Bone marrow (tissue), 2 donors: ENCODE measurements at regions not wholly inside any gene's neighbourhood (a gene's known extent, or its start where the extent isn't known, plus 50 kb on each side); places are given as distances from the start of the nearest gene placed in this dataset.
"Not testable (repeated sequence)": the region's sequence is repeated elsewhere in the genome, so short reads cannot be mapped to it uniquely, and the experiment has no call there.

Experiments used
- DNase-seq, 2 donors: peaks; one replicate each; lab custom pipeline; 2025; lab: John Stamatoyannopoulos, UW

DNA sequence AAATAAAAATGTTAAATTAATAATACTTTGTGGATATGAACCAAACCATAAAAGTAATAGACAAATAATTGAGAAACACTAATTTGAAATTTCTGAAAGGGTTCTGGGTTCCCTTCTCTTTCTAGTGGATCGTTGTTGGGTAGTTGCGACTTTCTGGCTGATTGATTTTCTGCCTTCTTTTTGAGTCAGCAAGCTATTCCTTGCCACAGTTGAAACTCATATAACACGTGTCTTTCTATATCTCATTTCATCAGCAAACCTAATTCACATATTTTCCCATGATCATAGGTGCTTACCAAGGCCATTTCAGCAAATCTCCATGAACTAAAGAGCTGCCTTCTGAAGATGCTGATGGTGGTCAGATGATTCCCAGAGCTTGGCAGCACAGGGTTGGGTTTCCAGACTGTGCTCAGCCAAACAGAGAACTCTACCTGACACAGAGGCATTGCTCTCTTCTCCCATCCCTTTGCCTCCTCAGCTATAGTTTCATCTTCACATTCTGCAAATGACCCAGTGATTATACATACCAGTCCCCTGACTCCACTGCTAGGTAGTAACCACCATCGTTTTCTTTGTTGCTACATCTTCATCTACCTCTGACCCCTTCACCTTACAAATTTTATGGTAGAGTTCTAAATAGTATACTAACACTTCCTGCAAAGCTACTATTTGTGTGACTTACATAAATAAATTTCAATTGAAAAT lies 383.9 kb upstream of the DPH6 start:
- no peak for DNase-seq

DNA sequence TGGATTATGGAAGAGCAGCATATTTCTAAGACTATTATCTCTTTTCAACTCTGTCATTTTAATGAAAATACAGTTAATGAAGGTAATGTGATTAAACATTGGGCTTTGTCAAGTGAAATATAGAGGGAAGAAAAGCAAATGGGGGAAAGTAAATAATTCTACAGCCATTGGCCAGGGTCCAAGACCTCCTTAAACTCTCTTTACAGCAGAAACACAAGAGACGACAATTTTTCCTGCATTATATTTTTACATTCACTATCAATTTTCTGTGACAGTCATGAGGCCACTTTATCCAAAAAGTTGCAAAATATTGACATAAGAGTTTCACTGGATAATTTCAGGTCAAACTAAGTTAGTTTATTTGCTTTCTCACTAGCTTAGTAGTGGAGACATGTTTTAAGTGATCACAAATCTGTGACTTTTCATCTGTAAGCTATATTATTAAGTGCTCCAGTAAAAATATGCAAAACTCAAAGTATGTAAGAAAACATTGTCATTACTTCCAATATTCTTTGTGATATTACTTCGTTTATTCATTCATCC lies 385.9 kb upstream of the DPH6 start:
- DNase-seq, result no peak

DNA sequence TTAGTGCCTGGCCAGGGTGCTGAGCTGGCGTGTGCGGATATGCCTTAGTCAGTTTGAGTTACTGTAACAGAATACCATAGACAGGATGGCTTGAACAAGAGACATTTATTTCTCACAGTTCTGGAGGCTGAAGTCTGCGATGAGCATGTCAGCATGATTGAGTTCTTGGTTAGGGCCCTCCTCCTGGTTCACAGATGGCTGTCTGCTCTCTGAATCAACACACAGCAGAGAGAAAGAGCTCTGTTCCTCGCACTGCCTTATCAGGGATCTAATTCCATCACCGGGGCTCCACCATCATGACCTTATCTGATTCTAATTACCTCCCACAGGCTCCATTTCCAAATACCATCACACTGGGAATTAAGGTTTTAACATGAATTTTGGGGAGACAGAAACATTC lies 386.6 kb upstream of the DPH6 start:
- DNase-seq, result no peak

DNA sequence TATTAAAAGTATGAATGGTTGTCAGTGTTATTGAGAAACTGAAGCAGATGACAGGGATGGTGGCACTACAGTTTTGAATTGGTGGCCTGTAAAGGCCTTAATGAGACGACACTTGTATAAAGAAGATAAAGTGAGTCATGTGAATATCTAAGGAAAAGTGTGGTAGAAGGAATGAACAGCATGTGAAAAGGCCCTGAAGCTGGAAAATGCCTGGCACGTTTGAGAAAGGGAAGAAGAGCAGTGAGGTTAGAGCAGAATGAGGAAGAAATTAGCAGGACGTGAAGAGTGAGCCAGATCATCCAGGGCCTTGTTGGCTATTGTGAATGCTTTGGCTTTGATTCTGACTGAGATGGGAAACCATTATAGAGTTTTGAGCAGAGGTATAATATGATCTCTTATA lies 387.6 kb upstream of the DPH6 start:
- no peak for DNase-seq

DNA sequence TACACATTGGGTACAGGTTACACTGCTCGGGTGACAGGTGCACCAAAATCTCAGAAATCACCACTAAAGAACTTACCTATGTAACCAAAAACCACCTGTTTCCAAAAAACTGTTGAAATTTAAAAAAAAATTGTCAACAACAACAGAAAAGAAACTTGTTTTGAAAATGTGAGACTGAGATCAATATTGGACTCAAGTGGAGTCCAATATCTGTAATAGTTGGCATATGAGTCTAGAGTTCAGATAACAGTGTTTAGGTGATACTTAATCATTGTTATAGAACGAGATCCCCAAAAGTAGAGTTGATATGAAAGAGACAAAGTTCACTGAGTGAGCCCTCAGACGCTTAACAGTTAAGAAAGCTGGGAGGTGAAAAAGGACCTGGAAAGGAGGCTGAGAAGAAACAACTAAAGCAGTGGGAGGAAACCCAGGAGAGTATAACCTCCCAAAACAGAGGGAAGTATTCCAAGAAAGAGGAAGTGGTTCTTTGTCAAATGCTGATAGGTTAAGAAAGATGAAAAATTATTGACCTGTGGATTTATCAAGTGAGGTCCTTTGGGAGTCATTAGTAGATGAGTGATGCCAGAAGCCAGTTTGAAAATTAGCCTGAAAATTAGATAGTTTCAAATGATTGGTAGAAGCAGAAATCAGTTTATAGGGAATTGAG lies 388.6 kb upstream of the DPH6 start:
- no peak for DNase-seq

DNA sequence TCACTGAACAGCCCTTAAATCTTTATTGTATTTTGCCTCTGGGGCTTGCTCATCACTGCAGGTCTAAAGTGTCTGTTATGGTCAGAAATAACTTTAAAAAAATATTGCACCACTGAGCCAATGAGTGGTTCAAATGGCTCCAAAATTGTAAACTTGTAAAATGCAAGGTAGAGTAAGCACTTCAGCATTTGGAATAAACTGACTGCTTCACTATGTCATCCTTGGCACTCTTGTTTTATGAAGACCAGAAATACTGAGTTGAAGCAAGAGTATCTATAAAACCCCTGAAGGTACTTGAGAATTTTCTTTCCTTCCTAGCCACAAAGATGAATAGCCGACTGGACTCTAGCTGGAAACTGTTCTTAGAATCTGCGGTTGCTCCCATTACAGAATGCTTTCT lies 390.3 kb upstream of the DPH6 start:
- DNase-seq, result no peak

DNA sequence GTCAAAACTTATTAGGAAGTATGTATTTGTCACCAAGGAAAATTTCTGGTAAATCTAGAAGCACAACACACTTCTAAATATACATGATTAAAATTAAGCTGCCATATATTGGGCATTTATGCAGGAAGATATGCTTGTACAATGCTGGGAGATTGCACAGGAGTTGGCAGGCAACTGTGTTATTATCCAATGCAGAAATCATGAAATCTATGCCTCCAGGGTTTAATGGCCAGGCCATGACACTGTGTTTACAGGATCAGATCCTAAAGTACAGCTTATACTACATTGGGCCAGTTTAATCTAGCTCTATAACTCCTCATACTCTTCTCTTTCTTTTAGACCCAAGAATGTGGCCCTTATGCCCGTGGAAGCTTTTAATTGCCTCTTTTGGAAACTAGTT lies 391.4 kb upstream of the DPH6 start:
- DNase-seq, result no peak

DNA sequence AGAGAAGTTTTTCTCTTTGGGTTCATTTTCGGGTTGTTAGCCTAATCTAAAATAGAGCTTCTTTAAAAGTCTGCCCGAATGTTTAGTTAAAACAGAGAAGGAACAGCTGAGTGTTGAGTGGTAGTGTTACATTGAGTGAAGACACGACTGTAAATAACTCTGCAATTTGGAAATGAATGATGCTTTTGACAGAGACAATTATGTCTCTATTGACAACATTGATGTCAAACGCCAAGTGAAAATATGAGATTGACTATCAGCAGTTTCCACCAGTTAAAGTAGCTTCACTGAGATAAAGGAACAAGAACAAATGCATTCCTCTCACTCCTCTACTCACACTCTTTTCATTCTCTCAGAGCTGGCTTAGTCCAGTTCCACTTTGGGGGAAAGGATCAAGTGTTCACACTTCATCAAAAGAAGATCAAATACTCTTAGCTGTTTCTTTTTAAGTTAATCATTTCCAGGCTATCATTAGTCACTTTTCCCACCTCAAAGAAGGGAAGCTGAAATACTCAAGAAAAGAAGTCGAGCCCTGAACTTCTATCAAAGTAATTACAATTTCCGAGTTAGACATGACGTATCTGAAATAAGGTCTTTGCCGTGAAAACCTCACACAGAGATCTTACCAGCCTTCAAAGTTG lies 399.1 kb upstream of the DPH6 start:
- no peak for DNase-seq

DNA sequence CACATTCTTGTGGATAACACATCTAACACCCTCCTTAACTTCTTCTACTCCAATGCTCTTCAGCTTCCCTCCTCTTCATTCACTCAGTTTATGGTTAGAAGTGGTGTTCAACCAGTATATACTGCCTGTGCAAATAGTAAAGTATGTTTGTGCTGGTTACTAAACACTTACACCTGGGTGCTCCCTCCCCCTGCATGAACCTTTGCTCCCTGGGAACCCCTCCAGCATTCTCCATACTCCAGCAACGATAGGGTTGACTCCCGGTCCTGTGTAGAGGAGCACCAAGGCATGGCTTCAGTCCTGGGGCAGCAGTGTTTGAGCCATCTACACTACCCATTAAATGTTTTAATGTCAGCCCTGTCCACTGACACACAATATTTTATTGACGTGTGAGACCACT lies 407.5 kb upstream of the DPH6 start:
- no peak for DNase-seq

DNA sequence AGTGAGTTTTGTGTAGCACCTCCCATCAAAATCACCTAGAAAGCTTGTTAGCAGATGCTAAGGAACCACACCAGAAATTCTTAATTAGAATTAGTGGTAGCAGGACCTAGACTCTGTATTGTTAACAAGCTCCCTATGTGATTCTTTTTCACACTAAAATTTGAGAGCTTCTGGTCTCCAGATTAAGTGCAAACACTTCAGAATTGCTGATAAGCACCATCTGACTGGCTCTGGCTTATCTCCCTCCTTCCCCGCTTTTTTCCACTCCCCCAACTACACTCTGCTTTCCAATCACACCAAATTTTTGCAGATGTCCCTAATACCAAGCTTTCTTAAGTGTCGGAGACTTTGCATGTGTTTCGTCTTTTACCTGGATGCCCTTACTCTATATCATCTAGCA lies 410.1 kb upstream of the DPH6 start:
- DNase-seq, result no peak

DNA sequence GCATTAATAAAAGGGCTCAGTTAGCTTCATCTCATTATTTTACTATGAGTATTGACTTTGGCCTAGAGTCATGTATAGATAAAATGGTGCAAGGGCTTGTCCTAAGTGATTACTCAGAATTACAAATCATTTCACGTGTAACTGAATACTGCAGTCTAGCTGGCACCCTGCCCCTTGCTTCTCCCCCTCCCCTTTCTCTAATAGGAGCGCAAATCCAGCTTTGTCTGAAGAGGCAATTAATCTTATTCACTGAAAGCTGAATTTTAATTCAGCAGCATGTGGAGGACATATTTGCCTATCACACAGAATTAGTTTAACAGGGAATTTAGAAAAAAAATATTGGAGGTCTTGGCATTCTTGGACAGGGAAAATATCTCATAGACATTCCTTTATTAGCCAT lies 412.1 kb upstream of the DPH6 start:
- no peak for DNase-seq

DNA sequence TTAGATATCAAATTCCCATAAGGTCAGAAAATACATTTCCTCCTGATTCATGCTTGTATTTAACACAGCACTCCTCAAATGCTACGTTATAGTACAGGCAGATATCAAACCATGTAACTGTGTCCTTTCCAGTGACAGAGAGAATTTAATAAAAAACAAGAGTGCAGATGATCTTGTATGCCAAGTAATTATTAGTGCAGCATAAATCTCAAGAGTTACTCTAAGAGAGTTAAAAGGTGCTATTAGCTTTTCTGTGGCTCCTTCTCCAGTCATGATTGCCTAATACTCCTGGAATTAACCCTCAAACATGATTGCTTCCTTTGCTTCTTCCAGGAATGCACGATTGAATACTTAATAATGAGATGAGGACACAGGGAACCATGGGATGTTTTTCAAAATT lies 413.0 kb upstream of the DPH6 start:
- no peak for DNase-seq

DNA sequence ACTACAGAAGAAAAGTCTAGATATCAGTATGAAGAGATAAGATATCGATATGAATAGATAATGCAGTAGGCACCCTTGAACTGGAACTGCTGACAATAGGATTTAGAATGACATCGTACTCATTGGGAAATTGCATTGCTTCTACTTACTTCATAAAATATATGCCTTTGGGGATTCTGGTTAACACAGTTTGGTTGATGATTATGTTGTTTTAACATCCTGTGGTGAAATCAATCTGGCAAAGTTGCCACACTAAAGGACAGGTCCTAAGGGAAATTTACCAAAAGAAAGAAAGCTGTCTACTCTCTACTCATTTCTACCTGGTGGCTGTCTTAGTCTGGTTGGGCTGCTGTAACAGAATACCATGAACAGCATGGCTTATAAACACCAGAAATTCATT lies 417.4 kb upstream of the DPH6 start:
- DNase-seq, result no peak

DNA sequence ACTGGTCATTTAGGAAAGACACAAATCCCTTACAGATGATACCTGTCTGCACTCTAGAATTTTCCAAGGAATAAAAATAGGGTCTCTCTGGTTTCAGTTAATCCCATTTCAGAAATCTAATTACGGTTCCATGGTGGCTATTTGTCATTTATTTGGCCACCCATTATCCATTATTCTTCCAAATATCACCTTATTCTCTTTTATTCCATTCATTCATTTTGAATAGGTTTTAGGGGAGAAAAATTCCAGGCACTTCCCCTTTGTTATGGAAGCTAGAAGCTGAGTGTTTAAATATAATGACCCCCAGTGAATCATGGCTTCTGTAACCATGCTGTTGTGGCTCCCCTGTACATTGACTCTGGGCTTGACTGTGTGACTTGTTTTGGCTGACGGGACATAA lies 420.8 kb upstream of the DPH6 start:
- DNase-seq, result no peak

DNA sequence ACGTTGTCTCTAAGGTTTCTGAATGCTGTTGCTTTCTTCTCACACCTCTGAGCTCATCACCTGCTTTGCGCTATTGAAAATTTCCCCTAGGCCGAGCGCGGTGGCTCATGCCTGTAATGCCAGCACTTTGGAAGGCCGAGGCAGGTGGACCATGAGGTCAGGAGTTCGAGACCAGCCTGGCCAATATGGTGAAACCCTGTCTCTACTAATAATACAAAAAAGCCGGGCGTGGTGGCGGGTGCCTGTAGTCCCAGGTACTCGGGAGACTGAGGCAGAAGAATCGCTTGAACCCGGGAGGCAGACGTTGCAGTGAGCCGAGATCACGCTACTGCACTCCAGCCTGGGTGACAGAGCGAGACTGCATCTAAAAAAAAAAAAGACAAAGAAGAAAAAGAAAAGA lies 422.0 kb upstream of the DPH6 start:
- DNase-seq, result not testable (repeated sequence)

DNA sequence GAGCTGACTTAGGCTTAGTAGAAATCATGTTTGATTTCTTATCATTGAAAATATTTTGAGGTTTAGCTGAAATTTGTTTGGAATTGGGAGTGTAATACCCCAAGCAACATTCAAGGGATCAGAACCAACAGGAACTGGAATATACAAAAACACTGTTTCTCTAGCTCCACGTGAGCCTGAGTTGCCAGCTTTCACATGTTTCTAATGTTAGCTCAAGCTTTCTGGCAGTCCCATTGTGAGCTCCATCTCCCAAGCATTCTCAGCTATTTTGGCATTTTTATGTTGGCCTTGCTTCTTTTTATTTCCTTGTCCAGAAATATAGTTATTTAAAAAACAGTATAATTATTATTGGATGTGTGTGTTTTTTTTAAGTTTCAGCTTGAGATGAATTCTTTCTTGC lies 427.1 kb upstream of the DPH6 start:
- no peak for DNase-seq

DNA sequence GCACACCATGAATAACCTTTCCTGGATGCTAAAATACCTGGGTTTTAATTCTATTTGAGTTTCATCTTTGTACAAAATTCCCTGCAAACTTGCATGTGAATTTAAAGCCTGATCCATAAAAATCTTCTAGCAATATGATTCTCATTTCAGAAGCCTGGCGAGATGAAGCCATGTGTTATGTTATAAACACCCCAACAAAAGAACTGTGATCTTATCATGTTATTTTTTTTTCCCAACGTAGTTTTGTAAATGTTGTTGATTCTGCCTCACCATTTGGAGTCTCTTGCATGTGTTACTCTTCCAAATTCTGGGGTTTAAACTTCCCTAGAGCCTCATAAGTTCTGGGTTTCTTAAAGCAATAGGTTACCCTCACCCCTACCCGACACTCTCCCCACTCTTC lies 428.1 kb upstream of the DPH6 start:
- DNase-seq, result no peak

DNA sequence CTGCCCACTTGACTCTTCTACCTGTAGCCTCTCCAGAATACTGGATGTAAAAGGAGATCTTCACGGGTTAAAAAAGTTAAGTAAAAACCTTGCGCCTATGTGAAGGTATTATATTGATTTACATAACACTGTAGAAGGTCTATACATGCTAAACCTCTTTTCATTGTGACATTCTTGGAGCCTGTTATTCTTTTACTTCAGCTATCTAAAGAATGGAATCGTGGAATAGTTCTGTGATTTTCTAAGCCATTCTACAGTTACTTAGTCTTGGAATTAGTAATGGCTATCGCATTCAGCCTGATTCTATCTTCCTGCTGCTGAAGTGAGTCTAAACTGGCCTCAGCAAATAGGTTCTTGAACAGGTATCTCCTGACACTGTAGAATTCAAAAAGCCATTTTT lies 430.0 kb upstream of the DPH6 start:
- DNase-seq, result no peak

DNA sequence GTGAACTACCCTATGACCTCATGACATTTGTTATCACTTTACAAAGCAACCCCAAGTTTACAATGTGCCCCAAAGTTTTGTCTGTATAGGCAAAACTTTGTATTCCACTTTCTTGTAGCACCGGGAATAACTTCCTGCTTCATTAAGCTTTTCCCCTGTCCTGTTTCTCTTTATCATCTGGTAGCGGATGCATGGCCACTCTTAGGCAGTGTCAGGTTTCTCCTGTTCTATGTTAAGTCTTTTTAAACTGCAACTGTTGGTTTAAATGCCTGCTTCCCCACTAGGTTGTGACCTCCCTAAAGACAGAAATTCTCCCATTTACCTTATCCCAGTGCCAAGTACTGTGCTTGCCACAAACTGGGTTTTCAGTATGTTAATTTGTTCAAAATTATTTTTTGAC lies 433.6 kb upstream of the DPH6 start:
- DNase-seq, result no peak

DNA sequence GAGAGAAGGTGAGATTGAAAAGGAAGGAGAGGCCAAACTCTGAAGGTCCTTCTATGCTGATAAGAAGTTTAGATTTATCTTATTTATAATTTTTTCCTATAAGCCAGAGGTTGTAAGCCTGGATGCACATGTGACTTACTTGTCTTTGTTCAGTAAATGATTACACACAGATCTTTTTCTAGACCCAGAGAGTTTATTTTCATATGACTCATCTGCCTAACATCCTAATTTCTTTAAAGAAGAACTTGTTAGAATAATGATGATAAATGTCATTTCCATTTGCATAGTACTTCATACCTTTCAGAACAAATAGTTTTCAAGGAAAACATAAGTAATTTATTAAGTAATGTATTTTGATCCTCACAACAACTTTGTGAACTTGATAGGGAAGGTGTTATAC lies 434.8 kb upstream of the DPH6 start:
- DNase-seq, result no peak

DNA sequence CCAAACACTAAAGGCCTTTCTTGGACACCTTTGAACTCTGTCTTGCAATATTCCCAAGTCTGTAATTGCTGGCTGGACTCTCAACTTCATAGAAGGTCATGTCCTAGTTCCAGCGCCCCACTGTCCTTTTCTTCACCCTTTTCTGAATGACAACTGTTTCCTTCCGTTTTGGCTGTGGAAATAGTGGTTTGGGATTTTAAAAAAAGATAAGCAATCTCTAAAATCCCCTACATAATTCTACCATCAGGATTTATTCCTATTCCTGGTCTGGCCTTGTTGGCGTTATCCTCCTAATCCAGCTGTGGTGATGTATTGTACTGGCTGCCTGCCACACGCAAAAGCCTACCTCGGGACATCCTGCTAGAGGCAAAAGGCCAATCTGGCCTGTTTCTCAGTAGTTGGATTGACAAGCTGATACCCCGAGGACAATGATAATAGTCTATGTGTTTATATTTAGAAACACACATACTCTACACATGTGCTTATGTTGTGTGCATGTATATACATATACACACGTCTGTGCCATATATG lies 440.3 kb upstream of the DPH6 start:
- no peak for DNase-seq

DNA sequence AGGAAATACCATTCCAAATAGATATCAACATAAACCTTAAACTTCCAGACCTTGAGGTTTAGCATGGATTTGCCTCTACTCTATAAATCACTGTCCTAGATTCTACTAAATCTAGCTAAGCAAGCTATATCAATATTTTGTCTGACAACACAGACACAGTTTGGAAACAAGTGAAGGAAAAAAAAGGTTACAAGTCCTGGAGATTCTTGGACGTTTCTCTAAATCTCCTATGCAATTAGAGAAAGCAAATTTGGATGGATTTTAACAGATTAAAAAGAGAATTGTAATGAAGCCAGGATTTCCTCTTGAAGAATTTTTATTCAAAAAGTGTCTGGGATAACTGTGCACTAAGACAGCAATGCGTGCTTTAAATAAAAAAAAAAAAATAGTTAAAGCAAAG lies 441.1 kb upstream of the DPH6 start:
- DNase-seq, result no peak

DNA sequence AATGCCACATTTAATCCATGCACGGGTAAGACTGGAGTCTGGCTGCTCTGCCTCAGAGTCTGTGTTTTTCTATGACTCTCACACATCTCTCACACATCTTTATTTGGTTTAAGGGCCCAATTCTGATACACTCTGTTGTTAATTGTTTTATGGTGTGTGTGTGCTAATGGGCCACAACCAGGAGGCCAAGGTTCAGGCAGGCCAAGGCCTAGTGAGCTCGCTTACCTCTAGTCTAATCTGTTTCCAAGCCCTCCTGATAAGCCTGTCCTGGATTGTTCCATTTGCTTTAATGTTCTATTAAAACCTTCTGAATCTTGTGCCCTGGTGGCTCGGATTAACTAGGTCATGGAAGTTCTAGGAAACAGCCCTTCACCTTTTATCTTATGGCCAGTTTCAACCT lies 445.4 kb upstream of the DPH6 start:
- DNase-seq, result no peak
